ENCODE measurements at regions not wholly inside any gene's neighbourhood (a gene's known extent, or its start where the extent isn't known, plus 50 kb on each side); places are given as distances from the start of the nearest gene placed in this dataset.

DNA sequence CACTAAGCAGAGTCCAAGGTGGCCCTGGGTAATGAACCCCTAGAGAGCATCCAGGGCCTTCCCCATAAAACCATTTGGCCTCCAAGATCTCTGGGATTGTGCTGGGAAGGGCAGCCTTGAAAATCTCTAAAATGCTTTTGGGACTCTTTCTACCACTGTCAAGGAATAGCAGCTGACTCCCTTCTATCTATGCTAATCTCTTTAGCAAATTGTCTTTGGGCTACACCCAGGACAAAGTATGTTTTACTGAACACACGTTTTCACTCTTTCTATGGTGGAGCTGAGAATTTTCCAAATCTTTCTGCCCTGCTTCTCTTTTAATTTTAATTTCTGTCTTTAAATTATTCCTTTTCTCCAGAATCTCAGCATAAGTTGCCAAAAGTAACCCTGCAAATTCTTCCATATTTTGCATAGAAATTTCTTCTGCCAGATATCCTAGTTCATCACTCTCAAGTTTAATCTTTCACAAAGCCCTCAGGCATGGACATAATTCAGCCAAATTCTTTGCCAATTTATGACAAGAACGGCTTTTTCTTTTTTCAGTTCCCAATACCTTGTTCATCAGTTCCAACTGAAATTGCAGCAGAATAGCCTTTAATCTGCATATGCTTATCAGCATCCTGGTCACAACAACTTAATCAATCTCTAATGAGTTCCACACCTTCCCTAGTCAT is 687.0 kb upstream of the ADGRL4 start:
- FAIRE-seq (no peak), DNase-seq (ENCODE audit: insufficient read length, low spot score) (no peak)
- TF ChIP-seq POLR2A (IDR thresholded peaks at IDR 0.05; ENCODE audit: low read depth, low read length): no peak

DNA sequence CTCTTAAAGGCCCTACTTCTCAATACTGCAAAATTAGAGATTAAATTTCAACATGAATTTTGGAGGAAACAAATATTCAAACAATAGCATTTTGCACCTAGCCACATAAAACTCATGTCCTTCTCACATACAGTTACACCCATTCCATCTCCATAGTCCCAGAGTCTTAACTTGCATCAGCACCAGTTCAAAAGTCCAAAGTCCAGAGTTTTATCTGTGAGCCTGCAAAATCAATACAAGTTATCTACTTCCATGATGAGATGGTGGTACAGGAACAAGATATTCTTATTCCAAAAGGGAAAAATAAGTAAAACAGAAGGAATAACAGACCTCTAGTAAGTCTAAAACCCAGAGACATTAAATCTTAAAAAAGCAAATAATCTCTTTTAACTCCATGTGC is 686.0 kb upstream of the ADGRL4 start:
- no peak for FAIRE-seq
- no peak for TF ChIP-seq POLR2A (IDR thresholded peaks at IDR 0.05; ENCODE audit: low read depth, low read length)
- no peak for DNase-seq (ENCODE audit: insufficient read length, low spot score)

DNA sequence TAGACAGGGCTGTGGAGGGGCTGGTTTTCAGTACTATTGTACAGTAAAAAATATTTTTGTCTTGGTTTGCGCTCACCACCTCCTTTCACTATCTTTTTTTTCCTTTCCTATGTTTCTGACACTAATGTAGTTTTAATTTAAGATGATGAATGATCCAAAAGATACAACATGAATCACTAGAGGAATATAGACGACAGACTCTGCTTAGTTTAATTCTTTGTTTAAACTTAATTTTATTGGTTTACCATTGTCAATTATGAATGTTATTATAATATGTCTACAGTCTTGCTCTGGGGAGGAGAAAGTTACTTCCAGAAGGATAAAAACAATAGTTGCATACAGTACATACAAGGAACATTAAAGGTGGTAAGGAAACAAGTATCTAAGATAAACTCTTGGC is 682.4 kb upstream of the ADGRL4 start:
- no peak for TF ChIP-seq POLR2A (IDR thresholded peaks at IDR 0.05; ENCODE audit: low read depth, low read length)
- no peak for DNase-seq (ENCODE audit: insufficient read length, low spot score)
- FAIRE-seq: no peak

DNA sequence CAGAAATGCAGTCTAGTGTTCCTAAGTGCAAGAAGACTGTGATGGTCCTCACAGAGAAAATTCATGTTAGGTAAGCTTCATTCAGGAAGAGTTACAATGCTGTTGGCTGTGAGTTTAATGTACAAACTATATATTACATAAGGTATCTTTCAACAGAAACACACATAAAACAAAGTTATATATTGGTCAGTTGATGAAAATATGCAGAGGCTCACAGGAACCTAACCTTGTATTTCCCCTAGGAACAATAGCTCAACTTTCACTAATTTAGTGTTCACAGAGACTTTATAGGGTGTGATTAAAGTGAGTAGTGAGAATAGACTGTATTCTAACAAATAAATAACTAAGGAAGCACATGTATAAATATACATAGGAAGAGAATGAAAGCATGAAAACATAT is 676.9 kb upstream of the ADGRL4 start:
- no peak for TF ChIP-seq POLR2A (IDR thresholded peaks at IDR 0.05; ENCODE audit: low read depth, low read length)
- DNase-seq (ENCODE audit: insufficient read length, low spot score) (no peak), FAIRE-seq (no peak)

DNA sequence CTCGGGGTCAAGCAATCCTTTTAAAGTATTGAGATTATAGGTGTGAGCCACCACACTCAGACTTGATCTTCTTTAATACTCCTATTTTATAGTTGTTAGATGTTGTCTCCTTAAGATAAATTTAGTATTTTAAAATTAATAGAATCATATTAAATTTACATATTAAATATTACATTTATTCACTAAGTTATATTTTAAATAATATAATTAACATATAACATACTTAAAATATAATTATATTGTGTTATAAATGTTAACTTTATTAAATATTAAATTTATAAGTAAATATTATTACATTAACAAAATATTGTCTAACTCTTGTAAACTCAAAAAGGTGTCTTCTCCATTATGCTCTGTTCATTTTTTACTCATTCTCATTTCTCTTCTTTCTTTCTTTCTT is 675.9 kb upstream of the ADGRL4 start:
- DNase-seq (ENCODE audit: insufficient read length, low spot score) (no peak), FAIRE-seq (no peak)
- TF ChIP-seq POLR2A (IDR thresholded peaks at IDR 0.05; ENCODE audit: low read depth, low read length): no peak

DNA sequence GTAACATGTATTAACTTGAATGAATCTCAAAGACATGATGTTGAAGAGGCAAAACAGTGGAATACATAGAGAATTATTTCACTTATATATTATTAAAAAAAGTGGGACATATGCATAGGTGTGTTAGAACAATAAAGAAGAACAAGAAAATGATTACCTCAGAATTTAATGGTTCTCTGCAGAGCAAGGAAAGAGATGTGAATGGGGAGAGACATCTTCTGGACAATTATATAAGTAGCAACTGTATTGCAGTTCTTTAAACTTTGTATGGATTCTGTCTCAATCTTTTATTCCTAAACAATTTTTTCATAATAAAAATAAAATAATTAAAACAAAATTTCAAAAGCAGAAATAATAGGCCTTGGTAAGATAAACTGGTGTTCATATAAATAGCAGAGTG is 674.9 kb upstream of the ADGRL4 start:
- no peak for FAIRE-seq
- no peak for DNase-seq (ENCODE audit: insufficient read length, low spot score)
- TF ChIP-seq POLR2A (IDR thresholded peaks at IDR 0.05; ENCODE audit: low read depth, low read length): no peak

DNA sequence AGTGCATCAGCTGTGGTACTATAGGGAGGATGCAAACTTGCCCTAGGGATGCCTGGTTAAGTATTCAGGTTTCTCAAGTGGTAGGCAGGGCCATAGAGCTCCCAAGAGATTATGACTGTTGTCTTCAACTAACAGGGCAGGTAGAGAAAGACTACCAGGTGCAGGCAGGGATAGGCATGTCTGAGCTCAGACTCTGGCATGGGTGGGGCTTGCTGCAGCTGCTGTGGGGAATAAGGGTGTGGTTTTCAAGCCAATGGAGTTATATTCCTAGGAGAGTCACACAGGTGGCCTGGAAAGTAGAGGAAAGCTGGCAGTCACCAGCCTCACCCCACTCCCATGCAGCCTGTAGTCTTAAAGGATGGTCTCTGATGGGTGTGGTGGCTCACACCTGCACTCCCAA is 673.4 kb upstream of the ADGRL4 start:
- no peak for FAIRE-seq
- DNase-seq (ENCODE audit: insufficient read length, low spot score): no peak

DNA sequence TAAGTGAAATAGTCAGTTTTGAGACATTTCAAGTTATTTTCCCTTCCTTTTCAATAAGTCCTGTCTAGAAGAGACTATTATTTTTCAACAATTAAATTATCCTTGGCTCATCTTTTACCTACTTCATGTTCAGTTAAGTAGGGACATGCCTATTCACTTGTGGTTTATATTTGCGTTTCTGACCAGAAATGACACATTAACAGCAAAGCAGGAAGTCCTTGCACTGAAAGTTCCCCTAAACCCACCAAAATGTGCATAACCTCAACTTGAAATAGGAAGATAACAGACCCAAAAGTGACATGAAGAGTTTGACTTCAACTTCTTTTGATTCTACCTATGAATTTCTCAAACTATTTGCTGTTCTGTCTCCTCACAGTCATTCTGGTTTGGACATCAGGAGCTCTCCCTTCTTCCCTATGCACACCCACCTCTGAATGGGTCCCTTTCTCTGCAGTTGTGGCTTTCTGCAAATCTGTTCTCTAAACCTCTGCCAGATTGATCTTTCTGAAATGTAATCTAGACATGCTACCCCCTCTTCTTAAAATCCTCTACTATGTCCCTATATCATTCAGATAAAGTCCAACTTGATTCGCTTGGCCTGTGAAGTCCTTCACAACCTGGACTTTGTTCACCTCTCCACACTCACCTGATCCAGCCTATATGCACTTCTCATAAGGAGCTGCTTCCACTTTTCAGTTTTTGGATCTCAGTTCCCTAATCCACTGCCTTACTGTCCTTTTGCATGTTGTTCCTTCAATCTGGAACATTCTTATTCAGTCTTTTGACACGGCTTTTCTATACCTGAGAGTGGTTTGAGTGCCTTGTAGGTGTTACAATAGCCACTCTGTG is 661.5 kb upstream of the ADGRL4 start:
- FAIRE-seq (no peak), DNase-seq (ENCODE audit: insufficient read length, low spot score) (no peak)
- no peak for TF ChIP-seq POLR2A (IDR thresholded peaks at IDR 0.05; ENCODE audit: low read depth, low read length)

More for the DNA sequence above, 673.4 kb upstream of the ADGRL4 start:
- no peak for TF ChIP-seq POLR2A (IDR thresholded peaks at IDR 0.05; ENCODE audit: low read depth, low read length)

DNA sequence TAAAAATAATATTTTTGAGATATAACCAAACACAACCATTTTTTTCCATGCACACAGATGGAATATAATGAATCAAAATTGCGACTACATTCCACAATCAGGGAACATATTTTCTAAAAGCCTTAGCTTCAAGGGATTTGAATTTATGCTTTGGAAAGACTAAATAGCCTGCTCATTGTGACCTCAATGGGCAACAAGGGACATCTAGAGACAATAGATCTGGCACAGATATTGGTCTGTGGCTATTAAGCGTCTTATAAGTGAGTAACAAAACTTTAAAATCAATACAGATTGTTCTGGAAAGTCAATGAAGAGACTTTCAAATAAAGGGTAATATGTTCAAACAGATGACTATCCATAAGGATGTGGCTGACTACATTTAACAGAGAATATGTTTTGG is 660.6 kb upstream of the ADGRL4 start:
- DNase-seq (ENCODE audit: insufficient read length, low spot score): no peak
- TF ChIP-seq POLR2A (IDR thresholded peaks at IDR 0.05; ENCODE audit: low read depth, low read length): no peak
- no peak for FAIRE-seq

DNA sequence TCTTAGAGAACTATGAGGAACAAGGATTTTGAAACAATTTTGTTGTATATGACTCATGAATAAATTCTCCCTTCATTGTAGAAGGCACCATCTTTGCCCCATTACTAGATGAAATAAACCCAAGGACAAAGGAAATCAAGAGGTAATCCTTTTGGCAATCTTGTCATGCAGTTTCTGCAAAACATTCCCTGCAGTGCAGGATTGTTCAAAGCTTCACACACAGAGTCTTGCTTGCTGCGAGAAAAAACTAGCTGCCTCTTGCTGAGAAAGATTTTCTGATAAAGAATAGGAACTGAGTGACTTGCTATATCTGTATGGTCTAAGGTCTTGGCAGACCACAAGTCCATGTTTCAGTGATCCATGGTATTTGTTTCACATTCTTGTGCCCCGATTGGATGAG is 657.4 kb upstream of the ADGRL4 start:
- TF ChIP-seq POLR2A (IDR thresholded peaks at IDR 0.05; ENCODE audit: low read depth, low read length): no peak
- no peak for DNase-seq (ENCODE audit: insufficient read length, low spot score)
- no peak for FAIRE-seq

DNA sequence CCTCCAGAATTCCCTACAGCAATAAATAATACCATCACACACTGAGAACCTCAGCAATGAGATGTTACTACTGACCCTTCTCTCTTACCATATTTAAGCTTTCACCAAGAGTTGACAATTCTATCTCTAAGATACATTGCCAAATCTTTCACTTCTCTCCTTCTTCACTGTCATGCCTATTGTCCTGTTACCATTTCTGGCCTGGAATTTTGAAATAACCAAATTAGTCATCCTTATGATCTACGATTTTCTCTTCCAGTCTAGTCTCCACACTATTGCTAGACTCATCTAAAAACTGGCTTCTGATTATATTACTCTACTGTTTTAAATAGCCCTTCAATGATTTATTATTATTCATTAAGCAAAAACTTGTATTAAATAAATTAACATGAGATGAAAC is 656.1 kb upstream of the ADGRL4 start:
- no peak for FAIRE-seq
- TF ChIP-seq POLR2A (IDR thresholded peaks at IDR 0.05; ENCODE audit: low read depth, low read length): no peak
- DNase-seq (ENCODE audit: insufficient read length, low spot score): no peak

DNA sequence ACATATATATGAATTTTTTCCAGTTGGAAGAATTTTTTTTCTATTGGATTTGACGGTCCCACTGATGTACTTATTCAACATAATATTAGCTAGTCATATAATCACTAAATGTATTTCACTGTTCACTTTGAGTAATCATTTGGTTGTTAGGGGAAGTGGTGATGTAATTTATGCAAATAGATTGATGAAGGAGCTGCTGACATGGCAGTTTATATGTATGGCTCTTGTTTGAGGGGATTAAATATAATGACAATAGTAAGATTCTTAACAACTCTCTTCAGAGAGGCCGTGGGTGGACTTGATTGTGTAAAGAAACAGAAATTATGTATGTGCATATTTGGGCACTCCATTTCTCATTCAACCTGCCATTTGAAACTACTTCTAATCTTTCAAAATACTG is 653.6 kb upstream of the ADGRL4 start:
- TF ChIP-seq POLR2A (IDR thresholded peaks at IDR 0.05; ENCODE audit: low read depth, low read length): no peak
- FAIRE-seq: no peak
- DNase-seq (ENCODE audit: insufficient read length, low spot score): no peak

DNA sequence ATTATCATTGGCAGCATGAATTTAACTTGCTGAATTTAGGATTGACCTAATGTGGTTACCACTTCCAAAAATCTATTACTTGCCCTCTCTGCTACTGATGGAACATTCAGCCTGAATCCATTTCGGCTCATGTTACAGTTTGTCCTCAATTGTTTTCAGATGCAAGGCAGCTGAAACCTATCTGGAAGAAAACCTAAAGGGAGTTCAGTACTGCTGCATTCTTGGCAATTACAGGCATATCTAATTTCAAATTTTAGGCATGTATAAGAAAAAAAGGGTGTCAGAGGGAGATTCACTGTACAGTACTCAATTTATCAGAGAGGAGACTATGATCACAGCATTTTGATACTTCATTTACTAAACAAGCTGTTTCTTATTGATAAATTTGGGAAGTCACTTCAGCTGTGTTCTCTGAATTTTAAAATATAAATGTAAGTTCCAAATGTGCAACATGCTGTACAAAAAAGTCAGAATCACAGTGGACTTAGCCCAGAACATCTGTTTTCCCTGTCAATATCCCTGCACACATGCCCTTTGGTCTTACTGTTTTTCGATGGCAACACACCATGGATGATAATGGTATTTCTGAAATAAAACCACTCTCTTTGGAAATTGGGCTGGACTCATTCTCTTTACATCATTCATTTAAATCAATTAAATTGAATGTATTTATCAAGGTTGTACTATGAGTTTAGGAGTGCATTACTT is 651.6 kb upstream of the ADGRL4 start:
- no peak for DNase-seq (ENCODE audit: insufficient read length, low spot score)
- no peak for FAIRE-seq
- TF ChIP-seq POLR2A (IDR thresholded peaks at IDR 0.05; ENCODE audit: low read depth, low read length): no peak

DNA sequence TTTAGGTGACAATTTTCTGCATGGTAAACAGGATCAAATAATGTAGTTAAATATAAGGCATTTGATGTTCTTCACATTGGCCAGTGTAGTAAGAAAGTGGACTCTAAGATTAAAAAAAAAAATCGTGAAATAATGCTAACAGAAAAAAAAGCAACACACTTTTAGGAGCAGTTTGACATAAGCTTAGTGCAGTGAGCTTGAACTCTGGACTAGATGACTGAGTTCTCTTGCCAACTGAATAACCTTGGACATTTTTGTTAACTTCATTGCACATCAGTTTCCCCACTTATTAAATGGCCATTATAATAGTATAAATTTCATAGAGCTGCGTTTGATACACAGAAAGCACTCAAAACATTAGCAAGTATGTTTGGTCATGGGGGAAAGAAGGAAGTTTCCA is 649.3 kb upstream of the ADGRL4 start:
- FAIRE-seq (no peak), DNase-seq (ENCODE audit: insufficient read length, low spot score) (no peak)
- TF ChIP-seq POLR2A (IDR thresholded peaks at IDR 0.05; ENCODE audit: low read depth, low read length): no peak
